NCI-H146 (cell line): ENCODE measurements at regions not wholly inside any gene's neighbourhood (a gene's known extent, or its start where the extent isn't known, plus 50 kb on each side); places are given as distances from the start of the nearest gene placed in this dataset.

ENCODE experiments used
- DNase-seq: peaks from one replicate; lab custom pipeline; 2025; lab: John Stamatoyannopoulos, UW

GRCh38 chr3:24033818-24034217 lies 88.7 kb downstream of the NR1D2 start:
- DNase-seq, result no peak

- DNase-seq, result no peak
Measured at GRCh38 chr3:24034464-24034863, 89.4 kb downstream of the NR1D2 start.

DNA sequence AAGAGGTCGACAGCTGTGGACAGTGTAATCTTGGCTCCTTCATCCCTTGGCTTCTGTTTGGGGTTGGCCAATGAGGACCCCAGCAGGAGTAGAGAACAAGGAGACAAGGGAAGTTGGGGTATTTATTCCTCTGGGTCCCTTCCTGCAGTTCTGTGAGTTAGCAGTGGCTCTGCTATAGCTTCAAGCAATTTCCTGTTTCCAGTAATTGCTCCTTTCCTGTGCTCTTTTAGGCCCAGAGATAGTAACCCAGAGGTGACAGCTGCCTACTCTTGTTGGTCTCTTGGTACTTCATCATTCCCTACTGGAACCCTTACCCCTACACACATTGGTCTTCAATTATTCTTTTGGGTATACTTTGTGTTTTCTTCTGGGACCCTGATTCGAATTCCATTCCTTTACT lies 92.9 kb downstream of the NR1D2 start:
- no peak for DNase-seq

DNA sequence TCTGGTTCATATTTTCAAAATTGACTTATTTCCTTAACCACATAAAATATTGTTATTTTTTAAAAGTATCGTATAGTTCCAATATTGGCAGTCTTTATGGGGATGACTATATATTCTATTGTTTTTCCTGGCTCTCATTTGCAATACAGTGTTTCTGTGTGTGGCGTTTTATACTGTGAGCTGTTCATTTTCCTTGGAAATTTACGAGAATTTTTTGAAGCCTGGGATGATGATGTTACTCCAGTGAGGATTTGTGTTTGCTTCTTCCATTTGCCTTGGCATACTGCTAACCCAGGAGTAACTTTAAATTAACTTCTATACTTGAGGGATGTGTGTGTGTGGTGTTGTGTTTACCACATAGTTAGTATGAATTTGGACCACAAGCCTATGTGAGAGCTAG lies 95.2 kb downstream of the NR1D2 start:
- DNase-seq, result no peak

GRCh38 chr3:24042174-24043059 lies 97.3 kb downstream of the NR1D2 start:
- DNase-seq, result no peak

DNA sequence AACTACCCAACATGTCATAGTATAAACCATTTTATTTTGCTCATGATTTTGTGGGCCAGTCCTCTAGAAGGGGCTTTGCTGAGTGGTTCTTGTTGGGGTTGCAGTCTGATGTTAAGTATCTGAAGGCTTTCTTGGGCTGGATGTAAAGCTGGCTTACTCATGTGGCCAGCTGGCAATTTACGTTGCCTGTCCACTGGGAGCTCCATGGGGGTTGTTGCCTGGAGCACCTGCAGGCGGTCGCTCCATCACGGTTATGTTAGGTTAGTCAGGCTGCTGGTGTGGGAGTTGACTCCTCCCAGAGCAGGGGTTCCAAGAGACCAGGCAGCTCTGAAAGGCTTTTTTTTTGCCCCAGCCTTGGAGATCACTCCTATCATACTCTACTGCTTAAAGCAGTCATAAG lies 98.1 kb downstream of the NR1D2 start:
- DNase-seq, result peak; percentile 75

DNA sequence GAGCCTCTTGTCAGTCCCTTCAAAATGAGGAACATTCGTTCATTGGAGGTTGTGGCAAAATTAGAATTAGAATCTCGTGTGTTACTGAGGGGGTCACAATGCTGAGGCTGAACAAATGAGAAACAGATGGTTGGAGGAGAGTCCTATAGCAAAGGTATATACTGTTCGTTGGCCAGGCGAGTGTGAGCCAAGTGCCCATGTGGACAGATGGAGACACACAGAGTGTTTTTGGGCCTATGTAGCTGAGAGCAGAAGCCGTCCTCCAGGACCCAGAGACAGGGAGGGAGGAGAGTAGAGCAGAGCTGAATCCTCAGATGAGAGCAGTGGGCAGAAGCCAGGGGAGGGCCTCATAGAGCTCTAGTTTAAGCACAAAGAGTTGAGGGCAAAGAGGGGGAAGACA lies 98.9 kb downstream of the NR1D2 start:
- no peak for DNase-seq

DNA sequence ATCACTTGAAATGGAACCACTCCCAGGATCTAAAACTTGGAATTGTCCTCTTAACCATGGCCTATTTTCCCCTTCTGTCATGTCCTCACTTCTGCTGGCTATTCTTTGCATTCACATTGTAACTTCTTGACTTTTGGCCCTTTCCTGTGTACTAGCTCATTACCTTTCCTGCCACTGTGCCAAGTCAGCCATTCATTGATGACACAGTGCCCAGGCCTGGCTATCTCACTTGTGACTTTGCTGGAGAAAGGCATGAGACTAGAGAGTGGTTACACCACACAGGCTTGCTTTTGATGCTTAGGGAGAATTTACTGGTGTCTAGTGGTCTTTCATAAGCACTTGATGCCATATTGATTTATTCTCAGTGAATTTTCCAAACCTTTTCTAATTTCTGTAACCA lies 101.1 kb downstream of the NR1D2 start:
- no peak for DNase-seq

DNA sequence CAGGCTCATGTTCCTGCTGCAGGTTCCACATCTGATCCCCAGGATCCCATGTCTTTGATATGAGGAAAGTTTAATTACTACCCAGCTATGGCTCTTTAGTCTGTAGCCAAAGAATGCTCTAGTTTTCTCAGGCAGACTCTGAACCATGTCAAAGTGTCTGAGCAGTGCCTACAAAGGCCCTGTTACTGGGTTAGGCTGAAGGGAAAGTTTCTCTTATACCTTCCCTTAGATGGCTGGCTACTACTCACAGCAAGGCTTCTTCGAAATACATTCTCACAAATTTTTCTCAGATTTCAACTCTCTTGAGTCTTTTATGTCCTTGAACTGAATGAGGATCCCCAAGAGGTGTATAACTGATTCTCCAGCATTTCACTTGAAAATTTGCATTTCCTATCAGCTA lies 102.4 kb downstream of the NR1D2 start:
- no peak for DNase-seq

DNA sequence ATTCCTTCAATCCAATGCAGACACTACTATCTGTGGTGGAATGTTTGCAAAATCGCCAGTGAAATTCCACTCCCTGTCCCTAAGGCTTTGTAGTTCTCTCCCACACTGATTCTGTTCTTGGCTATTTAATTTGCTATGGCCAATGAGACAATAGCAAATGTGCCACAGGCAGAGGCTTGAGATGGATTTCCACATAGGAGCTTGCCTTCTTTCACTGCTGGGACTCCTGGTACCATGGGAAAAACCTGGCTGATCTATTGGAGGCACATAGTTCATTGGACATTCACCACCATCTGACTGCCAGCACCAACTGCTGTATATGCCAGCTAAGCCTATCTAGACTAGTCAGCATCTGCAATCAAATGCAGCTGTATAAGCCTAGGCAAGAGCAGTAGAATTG lies 103.8 kb downstream of the NR1D2 start:
- no peak for DNase-seq

- no peak for DNase-seq
Measured at GRCh38 chr3:24052446-24052845, 107.4 kb downstream of the NR1D2 start.

DNA sequence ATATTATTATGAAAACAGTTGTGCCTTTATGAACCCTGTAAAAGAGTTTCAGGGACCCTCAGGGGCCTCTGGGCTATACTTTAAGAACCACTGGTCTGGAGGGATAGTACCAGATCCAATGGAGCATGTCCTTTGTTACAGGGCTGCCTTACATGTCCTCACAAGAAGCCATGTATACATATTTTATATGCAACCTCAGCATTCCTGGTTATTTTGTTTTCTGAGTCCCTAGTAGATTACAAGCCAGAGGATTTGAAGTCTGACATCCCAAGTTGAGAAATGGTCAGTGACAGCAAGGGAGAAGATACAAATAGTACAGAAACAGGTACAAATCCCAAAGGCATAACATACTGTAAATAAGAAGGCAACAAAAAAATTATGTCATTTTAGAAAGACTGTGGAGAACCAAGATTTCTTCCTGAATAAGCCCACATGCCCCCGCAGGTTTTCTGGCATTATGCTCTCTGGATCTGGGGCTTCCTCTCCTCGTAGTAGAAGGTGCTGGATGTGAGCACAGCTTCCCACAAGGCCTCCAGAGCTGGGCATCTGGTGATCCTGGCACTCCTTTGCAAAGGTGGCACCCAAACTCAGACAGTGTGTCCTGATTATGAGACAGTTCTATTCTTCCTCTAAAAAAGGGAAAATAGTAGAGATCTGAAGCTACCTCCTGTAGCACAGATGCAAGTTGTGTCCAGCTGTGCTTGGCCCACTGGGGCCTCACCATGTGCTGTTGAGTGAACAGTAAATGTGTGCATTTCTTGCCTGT lies 114.0 kb downstream of the NR1D2 start:
- DNase-seq, result no peak

DNA sequence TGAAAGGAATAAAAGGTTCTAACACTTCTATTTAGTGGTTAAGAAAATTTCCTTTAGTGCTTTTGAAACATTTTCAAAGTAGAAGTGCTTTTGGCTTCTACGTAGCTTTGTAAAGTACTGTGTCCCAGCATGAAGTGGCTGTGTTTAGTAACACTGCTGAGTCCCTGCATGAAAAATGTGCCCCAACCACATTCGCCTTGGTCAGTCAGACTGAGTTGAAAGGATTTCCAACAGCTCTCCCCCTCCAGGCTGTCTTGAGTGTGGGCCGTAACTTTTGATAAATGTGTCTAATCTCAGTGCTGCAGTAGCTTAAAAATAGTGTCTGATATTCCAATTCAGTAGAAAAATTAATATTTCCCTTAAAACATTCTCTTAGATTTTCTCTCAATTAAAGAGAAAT lies 115.0 kb downstream of the NR1D2 start:
- DNase-seq, result no peak

DNA sequence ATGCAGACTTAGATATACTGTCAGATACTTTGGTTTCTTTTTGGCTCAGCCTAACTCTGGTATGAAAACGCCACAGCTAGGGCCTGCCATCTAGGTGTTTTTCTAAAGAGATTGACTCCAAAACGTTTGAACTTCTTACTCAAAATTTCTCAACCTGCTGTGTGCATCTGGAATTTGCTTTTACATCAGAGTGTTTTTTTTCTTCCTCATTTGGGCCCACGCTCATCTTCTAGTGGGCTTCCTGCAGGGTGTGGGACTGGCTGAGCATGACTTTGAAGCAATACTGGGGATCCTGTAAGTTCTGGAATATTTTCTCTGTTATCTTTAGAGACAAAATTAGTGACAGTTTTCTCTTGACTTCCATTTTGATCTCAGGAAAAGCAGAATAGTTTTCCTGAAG lies 117.8 kb downstream of the NR1D2 start:
- DNase-seq, result no peak
